ENCODE measurements at regions not wholly inside any gene's neighbourhood (a gene's known extent, or its start where the extent isn't known, plus 50 kb on each side); places are given as distances from the start of the nearest gene placed in this dataset.

DNA sequence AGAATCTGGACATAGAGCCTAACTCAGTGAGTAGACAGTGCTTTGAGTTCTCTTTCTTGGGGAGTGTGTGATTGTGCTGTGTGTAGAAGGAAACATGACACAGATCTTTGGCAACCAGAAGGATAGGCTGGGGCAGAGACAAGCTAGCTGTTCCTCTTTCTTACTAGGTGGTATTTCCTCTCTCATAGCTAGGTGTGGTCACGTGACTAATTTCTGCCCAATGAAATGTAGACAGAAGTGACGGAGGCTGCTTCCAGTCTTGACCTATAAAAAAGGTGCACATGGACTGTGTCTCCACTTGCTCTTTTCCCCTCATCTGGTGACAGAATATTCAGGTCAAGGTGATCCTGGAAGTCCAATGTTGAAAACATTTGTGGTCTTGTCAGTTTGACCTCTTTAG is 92.5 kb upstream of the NFIB start:
- no peak for TF ChIP-seq ZNF48 (tag by site-specific recombination; IDR thresholded peaks at IDR 0.05)
- no peak for TF ChIP-seq ZNF501 (tag by site-specific recombination; IDR thresholded peaks at IDR 0.05)
- TF ChIP-seq SP7 (tag by site-specific recombination; IDR thresholded peaks at IDR 0.05): no peak
- no peak for TF ChIP-seq ZNF707 (tag by site-specific recombination; IDR thresholded peaks at IDR 0.05)
- TF ChIP-seq ZNF138 (tag by site-specific recombination; IDR thresholded peaks at IDR 0.05; ENCODE audit: borderline replicate concordance): no peak
- TF ChIP-seq ZNF140 (tag by site-specific recombination; IDR thresholded peaks at IDR 0.05): no peak
- TF ChIP-seq, protein P1, sequence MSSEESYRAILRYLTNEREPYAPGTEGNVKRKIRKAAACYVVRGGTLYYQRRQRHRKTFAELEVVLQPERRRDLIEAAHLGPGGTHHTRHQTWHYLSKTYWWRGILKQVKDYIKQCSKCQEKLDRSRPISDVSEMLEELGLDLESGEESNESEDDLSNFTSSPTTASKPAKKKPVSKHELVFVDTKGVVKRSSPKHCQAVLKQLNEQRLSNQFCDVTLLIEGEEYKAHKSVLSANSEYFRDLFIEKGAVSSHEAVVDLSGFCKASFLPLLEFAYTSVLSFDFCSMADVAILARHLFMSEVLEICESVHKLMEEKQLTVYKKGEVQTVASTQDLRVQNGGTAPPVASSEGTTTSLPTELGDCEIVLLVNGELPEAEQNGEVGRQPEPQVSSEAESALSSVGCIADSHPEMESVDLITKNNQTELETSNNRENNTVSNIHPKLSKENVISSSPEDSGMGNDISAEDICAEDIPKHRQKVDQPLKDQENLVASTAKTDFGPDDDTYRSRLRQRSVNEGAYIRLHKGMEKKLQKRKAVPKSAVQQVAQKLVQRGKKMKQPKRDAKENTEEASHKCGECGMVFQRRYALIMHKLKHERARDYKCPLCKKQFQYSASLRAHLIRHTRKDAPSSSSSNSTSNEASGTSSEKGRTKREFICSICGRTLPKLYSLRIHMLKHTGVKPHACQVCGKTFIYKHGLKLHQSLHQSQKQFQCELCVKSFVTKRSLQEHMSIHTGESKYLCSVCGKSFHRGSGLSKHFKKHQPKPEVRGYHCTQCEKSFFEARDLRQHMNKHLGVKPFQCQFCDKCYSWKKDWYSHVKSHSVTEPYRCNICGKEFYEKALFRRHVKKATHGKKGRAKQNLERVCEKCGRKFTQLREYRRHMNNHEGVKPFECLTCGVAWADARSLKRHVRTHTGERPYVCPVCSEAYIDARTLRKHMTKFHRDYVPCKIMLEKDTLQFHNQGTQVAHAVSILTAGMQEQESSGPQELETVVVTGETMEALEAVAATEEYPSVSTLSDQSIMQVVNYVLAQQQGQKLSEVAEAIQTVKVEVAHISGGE (tag by site-specific recombination; conservative IDR thresholded peaks at IDR 0.05; ENCODE audit: low read depth): no peak
- no peak for TF ChIP-seq ZNF596 (tag by site-specific recombination; IDR thresholded peaks at IDR 0.05)
- no peak for TF ChIP-seq ZSCAN16 (tag by site-specific recombination; IDR thresholded peaks at IDR 0.05)
- no peak for TF ChIP-seq ZNF785 (tag by site-specific recombination; IDR thresholded peaks at IDR 0.05)
- no peak for TF ChIP-seq ZNF19 (tag by site-specific recombination; IDR thresholded peaks at IDR 0.05; ENCODE audit: low read depth)
- TF ChIP-seq ZNF423 (tag by site-specific recombination; IDR thresholded peaks at IDR 0.05): no peak
- no peak for TF ChIP-seq ZNF341 (tag by site-specific recombination; IDR thresholded peaks at IDR 0.05; ENCODE audit: low read depth)
- no peak for TF ChIP-seq ZNF112 (tag by site-specific recombination; IDR thresholded peaks at IDR 0.05)
- TF ChIP-seq, protein P2, sequence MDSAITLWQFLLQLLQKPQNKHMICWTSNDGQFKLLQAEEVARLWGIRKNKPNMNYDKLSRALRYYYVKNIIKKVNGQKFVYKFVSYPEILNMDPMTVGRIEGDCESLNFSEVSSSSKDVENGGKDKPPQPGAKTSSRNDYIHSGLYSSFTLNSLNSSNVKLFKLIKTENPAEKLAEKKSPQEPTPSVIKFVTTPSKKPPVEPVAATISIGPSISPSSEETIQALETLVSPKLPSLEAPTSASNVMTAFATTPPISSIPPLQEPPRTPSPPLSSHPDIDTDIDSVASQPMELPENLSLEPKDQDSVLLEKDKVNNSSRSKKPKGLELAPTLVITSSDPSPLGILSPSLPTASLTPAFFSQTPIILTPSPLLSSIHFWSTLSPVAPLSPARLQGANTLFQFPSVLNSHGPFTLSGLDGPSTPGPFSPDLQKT (IDR thresholded peaks at IDR 0.05; ENCODE audit: borderline replicate concordance, low read depth, low read length): no peak
- TF ChIP-seq KLF9 (tag by site-specific recombination; IDR thresholded peaks at IDR 0.05; ENCODE audit: low read depth): no peak
- no peak for TF ChIP-seq ZNF776 (tag by site-specific recombination; IDR thresholded peaks at IDR 0.05; ENCODE audit: borderline replicate concordance)
- TF ChIP-seq ZBTB1 (tag by site-specific recombination; IDR thresholded peaks at IDR 0.05): no peak
- no peak for TF ChIP-seq ZNF404 (tag by site-specific recombination; IDR thresholded peaks at IDR 0.05)
- TF ChIP-seq ZNF366 (tag by site-specific recombination; conservative IDR thresholded peaks at IDR 0.05): no peak
- H3K36me3 ChIP-seq (ENCODE audit: control insufficient read depth in 2 of 2, insufficient read depth in 1 of 2, low read length in 2 of 2): no peaks in the 10 kb centered on the region
- H3K9me3 ChIP-seq (ENCODE audit: control insufficient read depth, insufficient read depth, low read depth, low read length): no peaks in the 10 kb centered on the region
- no peaks in the 10 kb centered on the region for H3K4me1 ChIP-seq (ENCODE audit: control insufficient read depth, insufficient read depth, low read length)
- CTCF ChIA-PET: interaction anchor here (1.2 to 1.9 kb wide), 2 partner anchors 23 to 28 kb away, joined by 3 to 6 read pairs; no protein-coding TSS in a partner anchor
- POLR2A ChIA-PET: no interaction called here
- no peak overlapping the region for H3K4me3 ChIP-seq (ENCODE audit: low read depth, low read length)
- H3K27ac ChIP-seq (ENCODE audit: extremely low read depth, low read depth, low read length): no peak overlapping the region

DNA sequence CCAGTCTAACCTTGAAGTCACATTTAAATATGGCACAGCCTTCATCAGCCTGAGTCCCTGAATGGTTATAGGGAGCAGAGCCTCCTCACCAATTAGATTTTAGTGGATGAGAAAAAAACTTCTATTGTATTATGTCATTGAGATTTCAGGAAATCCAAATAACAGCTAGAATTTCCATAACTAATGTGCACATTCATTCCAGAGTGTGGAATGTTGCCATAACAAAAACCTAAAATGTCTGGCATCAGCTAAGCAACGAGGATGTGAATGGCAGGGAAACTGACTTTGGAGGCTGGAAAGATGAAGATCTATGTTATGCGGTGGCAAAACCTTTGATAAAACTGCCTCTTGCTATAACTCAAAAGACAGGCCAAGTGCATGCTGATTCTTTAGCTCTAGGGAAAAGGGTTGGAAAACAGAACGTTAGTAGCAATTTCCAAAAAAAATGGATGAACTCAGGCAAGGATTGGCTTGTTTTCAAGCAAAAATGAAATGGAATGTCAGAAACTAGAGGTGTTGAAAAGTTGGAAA is 91.3 kb upstream of the NFIB start:
- Histone ChIP-seq H3K4me3 (ENCODE audit: low read depth, low read length) (no peak overlapping the region), H3K36me3 (ENCODE audit: control insufficient read depth in 2 of 2, insufficient read depth in 1 of 2, low read length in 2 of 2) (no peaks in the 10 kb centered on the region), H3K27ac (ENCODE audit: extremely low read depth, low read depth, low read length) (no peak overlapping the region), H3K4me1 (ENCODE audit: control insufficient read depth, insufficient read depth, low read length) (no peaks in the 10 kb centered on the region), H3K9me3 (ENCODE audit: control insufficient read depth, insufficient read depth, low read depth, low read length) (no peaks in the 10 kb centered on the region)
- ChIA-PET POLR2A (no interaction called here), CTCF (interaction anchor here (0.6 to 1.5 kb wide), 4 partner anchors 19 to 139 kb away, joined by 3 to 4 read pairs (median 4); no protein-coding TSS in a partner anchor)
- TF ChIP-seq ZNF184 (tag by site-specific recombination; IDR thresholded peaks at IDR 0.05): no peak
- TF ChIP-seq ZNF223 (tag by site-specific recombination; IDR thresholded peaks at IDR 0.05): no peak
- no peak for TF ChIP-seq ZNF521 (tag by site-specific recombination; IDR thresholded peaks at IDR 0.05)
- TF ChIP-seq ZNF571 (tag by site-specific recombination; IDR thresholded peaks at IDR 0.05): no peak
- TF ChIP-seq, protein P2 (IDR thresholded peaks at IDR 0.05; ENCODE audit: borderline replicate concordance, low read depth, low read length): no peak
- no peak for TF ChIP-seq ZNF169 (tag by site-specific recombination; IDR thresholded peaks at IDR 0.05)
- no peak for TF ChIP-seq ZNF248 (tag by site-specific recombination; IDR thresholded peaks at IDR 0.05)
